ENCODE measurements at regions not wholly inside any gene's neighbourhood (a gene's known extent, or its start where the extent isn't known, plus 50 kb on each side); places are given as distances from the start of the nearest gene placed in this dataset.

GRCh38 chr4:121246698-121247097 lies 82.6 kb upstream of the TNIP3 start:
- DNase-seq (ENCODE audit: low read depth): no peak
- Histone ChIP-seq H3K36me3 (ENCODE audit: control insufficient read depth, insufficient read depth, low read length, severe bottlenecking) (no peaks in the 10 kb centered on the region), H3K4me1 (ENCODE audit: control insufficient read depth, insufficient read depth, low read length) (peaks cover 7% of the 10 kb centered on the region), H3K27me3 (replicated peaks; ENCODE audit: control insufficient read depth, insufficient read depth, low read length) (no peaks in the 10 kb centered on the region), H3K9me3 (ENCODE audit: control insufficient read depth, low read length) (no peaks in the 10 kb centered on the region), H3K9ac (ENCODE audit: low read length) (no peak overlapping the region), H3K4me3 (ENCODE audit: low read length) (no peak overlapping the region)

DNA sequence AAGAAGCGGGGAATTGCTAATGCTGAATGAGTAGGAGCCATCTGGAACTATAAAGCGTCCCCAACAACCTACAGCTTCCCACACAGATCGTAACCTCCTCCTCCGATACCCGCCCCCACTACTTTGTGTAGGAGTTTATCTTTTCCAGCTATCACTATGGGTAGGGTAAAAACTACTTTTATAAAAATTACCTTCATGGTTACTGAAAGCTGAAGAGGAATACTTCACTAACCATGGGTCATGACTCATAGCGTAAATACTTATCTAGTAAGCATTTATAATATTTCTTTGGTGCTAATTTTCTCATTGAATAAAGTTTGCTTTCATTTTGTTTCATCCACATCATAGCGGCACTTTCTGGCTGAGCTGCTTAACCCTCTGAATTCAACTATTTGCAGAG lies 79.4 kb upstream of the TNIP3 start:
- Histone ChIP-seq H3K4me1 (ENCODE audit: control insufficient read depth, insufficient read depth, low read length) (peaks cover 7% of the 10 kb centered on the region), H3K27me3 (replicated peaks; ENCODE audit: control insufficient read depth, insufficient read depth, low read length) (no peaks in the 10 kb centered on the region), H3K4me3 (ENCODE audit: low read length) (peak overlapping the region; percentile 60), H3K9me3 (ENCODE audit: control insufficient read depth, low read length) (no peaks in the 10 kb centered on the region), H3K9ac (ENCODE audit: low read length) (no peak overlapping the region), H3K36me3 (ENCODE audit: control insufficient read depth, insufficient read depth, low read length, severe bottlenecking) (no peaks in the 10 kb centered on the region)
- no peak for DNase-seq (ENCODE audit: low read depth)

- no peak overlapping the region for H3K9ac ChIP-seq (ENCODE audit: low read length)
- H3K9me3 ChIP-seq (ENCODE audit: control insufficient read depth, low read length): no peaks in the 10 kb centered on the region
- peaks cover 7% of the 10 kb centered on the region for H3K4me1 ChIP-seq (ENCODE audit: control insufficient read depth, insufficient read depth, low read length)
- no peak overlapping the region for H3K4me3 ChIP-seq (ENCODE audit: low read length)
- DNase-seq (ENCODE audit: low read depth): no peak
- no peaks in the 10 kb centered on the region for H3K27me3 ChIP-seq (replicated peaks; ENCODE audit: control insufficient read depth, insufficient read depth, low read length)
- no peaks in the 10 kb centered on the region for H3K36me3 ChIP-seq (ENCODE audit: control insufficient read depth, insufficient read depth, low read length, severe bottlenecking)
These were observed 78.1 kb upstream of the TNIP3 start for GRCh38 chr4:121242188-121242750.

- peaks cover 7% of the 10 kb centered on the region for H3K4me1 ChIP-seq (ENCODE audit: control insufficient read depth, insufficient read depth, low read length)
- H3K4me3 ChIP-seq (ENCODE audit: low read length): no peak overlapping the region
- peak; percentile 54 for DNase-seq (ENCODE audit: low read depth)
- no peaks in the 10 kb centered on the region for H3K36me3 ChIP-seq (ENCODE audit: control insufficient read depth, insufficient read depth, low read length, severe bottlenecking)
- H3K9me3 ChIP-seq (ENCODE audit: control insufficient read depth, low read length): no peaks in the 10 kb centered on the region
- H3K27me3 ChIP-seq (replicated peaks; ENCODE audit: control insufficient read depth, insufficient read depth, low read length): no peaks in the 10 kb centered on the region
- no peak overlapping the region for H3K9ac ChIP-seq (ENCODE audit: low read length)
These were observed 75.8 kb upstream of the TNIP3 start for GRCh38 chr4:121239951-121240350.

DNA sequence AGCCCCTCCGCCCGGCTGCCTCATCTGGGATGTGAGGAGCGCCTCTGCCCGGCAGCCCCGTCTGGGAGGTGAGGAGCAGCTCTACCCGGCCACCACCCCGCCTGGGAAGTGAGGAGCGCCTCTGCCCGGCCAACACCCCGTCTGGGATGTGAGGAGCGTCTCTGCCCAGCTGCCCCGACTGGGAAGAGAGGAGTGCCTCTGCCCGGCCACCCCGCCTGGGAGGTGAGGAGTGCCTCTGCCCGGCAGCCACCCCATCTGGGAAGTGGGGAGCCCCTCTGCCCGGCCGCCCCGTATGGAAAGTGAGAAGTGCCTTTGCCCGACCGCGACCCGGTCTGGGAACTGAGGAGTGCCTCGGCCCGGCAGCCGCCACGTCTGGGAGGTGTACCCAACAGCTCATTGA lies 74.3 kb upstream of the TNIP3 start:
- Histone ChIP-seq H3K4me3 (ENCODE audit: low read length) (no peak overlapping the region), H3K27me3 (replicated peaks; ENCODE audit: control insufficient read depth, insufficient read depth, low read length) (no peaks in the 10 kb centered on the region), H3K36me3 (ENCODE audit: control insufficient read depth, insufficient read depth, low read length, severe bottlenecking) (no peaks in the 10 kb centered on the region), H3K4me1 (ENCODE audit: control insufficient read depth, insufficient read depth, low read length) (peaks cover 7% of the 10 kb centered on the region), H3K9ac (ENCODE audit: low read length) (no peak overlapping the region), H3K9me3 (ENCODE audit: control insufficient read depth, low read length) (no peaks in the 10 kb centered on the region)
- no peak for DNase-seq (ENCODE audit: low read depth)

- Histone ChIP-seq H3K9me3 (ENCODE audit: control insufficient read depth, low read length) (no peaks in the 10 kb centered on the region), H3K27me3 (replicated peaks; ENCODE audit: control insufficient read depth, insufficient read depth, low read length) (no peaks in the 10 kb centered on the region), H3K4me1 (ENCODE audit: control insufficient read depth, insufficient read depth, low read length) (peaks cover 2% of the 10 kb centered on the region), H3K36me3 (ENCODE audit: control insufficient read depth, insufficient read depth, low read length, severe bottlenecking) (no peaks in the 10 kb centered on the region), H3K9ac (ENCODE audit: low read length) (no peak overlapping the region), H3K4me3 (ENCODE audit: low read length) (no peak overlapping the region)
- DNase-seq (ENCODE audit: low read depth): no peak
These were observed 72.9 kb upstream of the TNIP3 start for GRCh38 chr4:121237069-121237399.

DNA sequence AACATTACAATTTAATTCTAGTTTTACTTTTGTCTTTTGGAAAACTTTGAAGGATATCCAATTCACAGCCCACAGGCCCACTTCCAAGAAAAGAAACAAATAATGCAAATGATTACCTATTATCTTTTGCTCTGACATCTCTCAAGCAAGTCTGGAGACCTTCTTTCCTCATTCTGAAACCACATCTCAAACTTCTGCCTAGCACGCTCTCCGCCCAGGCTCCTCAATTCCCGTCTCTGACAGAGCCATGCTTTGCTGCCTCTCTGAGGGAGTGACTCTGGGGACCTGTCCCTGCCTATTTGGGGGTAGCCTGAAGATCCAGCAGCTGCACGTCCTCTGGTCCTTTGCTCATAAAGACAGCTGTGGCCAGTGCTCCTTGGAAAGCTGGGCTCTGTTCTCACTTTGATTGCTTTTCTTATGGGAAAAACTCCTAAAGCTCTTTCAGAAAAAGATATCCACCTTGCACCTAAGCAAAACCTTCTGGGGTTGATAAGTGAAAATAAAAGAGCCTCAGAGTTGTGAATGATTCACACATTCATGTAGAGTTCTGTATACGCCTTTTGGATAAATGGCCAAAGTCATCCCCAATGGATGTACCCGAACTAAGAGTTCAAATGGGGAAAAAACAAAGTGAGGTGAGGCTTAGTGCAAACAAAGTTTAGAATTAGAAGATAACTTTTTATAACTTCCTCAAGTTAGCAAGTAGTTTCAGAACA lies 72.4 kb upstream of the TNIP3 start:
- no peak overlapping the region for H3K4me3 ChIP-seq (ENCODE audit: low read length)
- H3K9me3 ChIP-seq (ENCODE audit: control insufficient read depth, low read length): no peaks in the 10 kb centered on the region
- no peaks in the 10 kb centered on the region for H3K4me1 ChIP-seq (ENCODE audit: control insufficient read depth, insufficient read depth, low read length)
- no peak overlapping the region for H3K9ac ChIP-seq (ENCODE audit: low read length)
- no peak for DNase-seq (ENCODE audit: low read depth)
- H3K36me3 ChIP-seq (ENCODE audit: control insufficient read depth, insufficient read depth, low read length, severe bottlenecking): no peaks in the 10 kb centered on the region
- H3K27me3 ChIP-seq (replicated peaks; ENCODE audit: control insufficient read depth, insufficient read depth, low read length): no peaks in the 10 kb centered on the region

GRCh38 chr4:121233982-121234381 lies 69.9 kb upstream of the TNIP3 start:
- Histone ChIP-seq H3K27me3 (replicated peaks; ENCODE audit: control insufficient read depth, insufficient read depth, low read length) (no peaks in the 10 kb centered on the region), H3K9me3 (ENCODE audit: control insufficient read depth, low read length) (no peaks in the 10 kb centered on the region), H3K36me3 (ENCODE audit: control insufficient read depth, insufficient read depth, low read length, severe bottlenecking) (no peaks in the 10 kb centered on the region), H3K9ac (ENCODE audit: low read length) (no peak overlapping the region), H3K4me3 (ENCODE audit: low read length) (no peak overlapping the region), H3K4me1 (ENCODE audit: control insufficient read depth, insufficient read depth, low read length) (no peaks in the 10 kb centered on the region)
- DNase-seq (ENCODE audit: low read depth): no peak

- Histone ChIP-seq H3K36me3 (ENCODE audit: control insufficient read depth, insufficient read depth, low read length, severe bottlenecking) (no peaks in the 10 kb centered on the region), H3K9ac (ENCODE audit: low read length) (no peak overlapping the region), H3K27me3 (replicated peaks; ENCODE audit: control insufficient read depth, insufficient read depth, low read length) (no peaks in the 10 kb centered on the region), H3K4me1 (ENCODE audit: control insufficient read depth, insufficient read depth, low read length) (peaks cover 4% of the 10 kb centered on the region), H3K4me3 (ENCODE audit: low read length) (no peak overlapping the region), H3K9me3 (ENCODE audit: control insufficient read depth, low read length) (no peaks in the 10 kb centered on the region)
- no peak for DNase-seq (ENCODE audit: low read depth)
These were observed 65.9 kb upstream of the TNIP3 start for GRCh38 chr4:121229993-121230392.

GRCh38 chr4:121228848-121229247 lies 64.7 kb upstream of the TNIP3 start:
- Histone ChIP-seq H3K4me3 (ENCODE audit: low read length) (no peak overlapping the region), H3K9ac (ENCODE audit: low read length) (no peak overlapping the region), H3K4me1 (ENCODE audit: control insufficient read depth, insufficient read depth, low read length) (peaks cover 4% of the 10 kb centered on the region), H3K27me3 (replicated peaks; ENCODE audit: control insufficient read depth, insufficient read depth, low read length) (no peaks in the 10 kb centered on the region), H3K9me3 (ENCODE audit: control insufficient read depth, low read length) (no peaks in the 10 kb centered on the region), H3K36me3 (ENCODE audit: control insufficient read depth, insufficient read depth, low read length, severe bottlenecking) (no peaks in the 10 kb centered on the region)
- no peak for DNase-seq (ENCODE audit: low read depth)

GRCh38 chr4:121227341-121227792 lies 63.2 kb upstream of the TNIP3 start:
- Histone ChIP-seq H3K4me3 (ENCODE audit: low read length) (no peak overlapping the region), H3K4me1 (ENCODE audit: control insufficient read depth, insufficient read depth, low read length) (peaks cover 4% of the 10 kb centered on the region), H3K9me3 (ENCODE audit: control insufficient read depth, low read length) (no peaks in the 10 kb centered on the region), H3K36me3 (ENCODE audit: control insufficient read depth, insufficient read depth, low read length, severe bottlenecking) (no peaks in the 10 kb centered on the region), H3K27me3 (replicated peaks; ENCODE audit: control insufficient read depth, insufficient read depth, low read length) (no peaks in the 10 kb centered on the region), H3K9ac (ENCODE audit: low read length) (no peak overlapping the region)
- no peak for DNase-seq (ENCODE audit: low read depth)

- DNase-seq (ENCODE audit: low read depth): no peak
- H3K4me3 ChIP-seq (ENCODE audit: low read length): no peak overlapping the region
These were observed 62.2 kb upstream of the TNIP3 start for GRCh38 chr4:121226362-121226761.

More at GRCh38 chr4:121226362-121226761, 62.2 kb upstream of the TNIP3 start:
- H3K9me3 ChIP-seq (ENCODE audit: control insufficient read depth, low read length): no peaks in the 10 kb centered on the region
- H3K4me1 ChIP-seq (ENCODE audit: control insufficient read depth, insufficient read depth, low read length): peaks cover 4% of the 10 kb centered on the region
- no peaks in the 10 kb centered on the region for H3K27me3 ChIP-seq (replicated peaks; ENCODE audit: control insufficient read depth, insufficient read depth, low read length)
- H3K9ac ChIP-seq (ENCODE audit: low read length): no peak overlapping the region
- no peaks in the 10 kb centered on the region for H3K36me3 ChIP-seq (ENCODE audit: control insufficient read depth, insufficient read depth, low read length, severe bottlenecking)
